LNCaP clone FGC (cell line): ENCODE measurements at regions not wholly inside any gene's neighbourhood (a gene's known extent, or its start where the extent isn't known, plus 50 kb on each side); places are given as distances from the start of the nearest gene placed in this dataset.

Source experiments
- DNase-seq: peaks from one replicate; pipeline ENCODE4 v3.0.0-alpha.2; 2011; ENCODE audit warnings: low read depth
- H3K4me3 ChIP-seq: 2 replicates; pipeline ENCODE4 v1.5.1; 2011; ENCODE audit warnings: mild to moderate bottlenecking, low read depth, low read length, control low read depth
- TF ChIP-seq, protein P1 (sequence below): IDR thresholded peaks from 2 replicates; pipeline ENCODE4 v1.5.1; 2012; ENCODE audit warnings: mild to moderate bottlenecking; ENCODE audit not compliant: control insufficient read depth, insufficient read depth; ENCODE audit errors: extremely low read depth

DNA sequence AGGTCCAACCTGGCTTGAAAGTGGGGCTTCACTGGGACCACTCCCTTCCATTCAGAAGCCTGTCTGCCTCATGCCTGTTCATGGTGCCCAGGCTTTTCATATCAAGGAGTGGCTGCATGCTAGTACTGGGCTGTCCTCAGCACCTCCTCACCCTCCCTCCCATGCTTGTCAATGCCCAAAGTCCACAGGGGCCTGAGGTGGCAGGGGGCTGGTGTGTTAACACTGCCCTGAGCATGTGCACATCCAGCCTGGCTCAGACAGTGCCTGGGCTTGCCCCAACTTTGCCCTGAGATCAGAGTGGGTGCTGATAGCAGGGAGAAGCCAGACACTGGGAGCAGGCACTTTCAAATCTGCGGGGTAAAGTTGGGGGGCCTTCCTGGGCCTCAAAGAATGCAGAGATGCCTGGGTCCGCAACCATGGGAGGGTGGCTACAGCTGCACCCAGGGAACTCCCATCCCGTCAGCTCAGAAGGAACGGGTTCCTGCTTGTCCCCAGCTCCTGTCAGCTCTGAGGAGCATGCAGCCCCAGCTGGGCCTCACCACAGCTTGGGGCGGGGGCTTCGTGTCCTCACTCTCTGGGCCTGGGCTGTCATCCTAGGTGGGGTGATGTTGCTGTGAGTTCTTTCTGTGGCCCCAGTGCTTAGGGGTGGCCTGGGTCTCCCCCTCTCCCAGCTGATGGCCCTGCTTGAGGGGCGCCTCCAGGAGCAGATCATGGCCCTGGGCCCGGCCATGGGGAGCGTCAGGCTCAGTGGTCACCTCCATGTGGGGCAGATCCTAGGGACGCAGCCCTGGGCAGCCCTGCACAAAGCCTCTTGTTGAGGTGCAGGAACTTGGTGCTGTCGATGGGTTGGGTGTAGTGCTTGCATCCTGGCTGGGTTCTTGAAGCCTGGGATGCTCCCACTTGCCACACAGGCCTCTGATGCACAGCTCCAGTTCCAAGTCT lies 830.6 kb upstream of the SLITRK5 start:
- H3K4me3 ChIP-seq: no peak overlapping the region
- DNase-seq: no peak
- TF ChIP-seq, protein P1, sequence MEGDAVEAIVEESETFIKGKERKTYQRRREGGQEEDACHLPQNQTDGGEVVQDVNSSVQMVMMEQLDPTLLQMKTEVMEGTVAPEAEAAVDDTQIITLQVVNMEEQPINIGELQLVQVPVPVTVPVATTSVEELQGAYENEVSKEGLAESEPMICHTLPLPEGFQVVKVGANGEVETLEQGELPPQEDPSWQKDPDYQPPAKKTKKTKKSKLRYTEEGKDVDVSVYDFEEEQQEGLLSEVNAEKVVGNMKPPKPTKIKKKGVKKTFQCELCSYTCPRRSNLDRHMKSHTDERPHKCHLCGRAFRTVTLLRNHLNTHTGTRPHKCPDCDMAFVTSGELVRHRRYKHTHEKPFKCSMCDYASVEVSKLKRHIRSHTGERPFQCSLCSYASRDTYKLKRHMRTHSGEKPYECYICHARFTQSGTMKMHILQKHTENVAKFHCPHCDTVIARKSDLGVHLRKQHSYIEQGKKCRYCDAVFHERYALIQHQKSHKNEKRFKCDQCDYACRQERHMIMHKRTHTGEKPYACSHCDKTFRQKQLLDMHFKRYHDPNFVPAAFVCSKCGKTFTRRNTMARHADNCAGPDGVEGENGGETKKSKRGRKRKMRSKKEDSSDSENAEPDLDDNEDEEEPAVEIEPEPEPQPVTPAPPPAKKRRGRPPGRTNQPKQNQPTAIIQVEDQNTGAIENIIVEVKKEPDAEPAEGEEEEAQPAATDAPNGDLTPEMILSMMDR: no peak

DNA sequence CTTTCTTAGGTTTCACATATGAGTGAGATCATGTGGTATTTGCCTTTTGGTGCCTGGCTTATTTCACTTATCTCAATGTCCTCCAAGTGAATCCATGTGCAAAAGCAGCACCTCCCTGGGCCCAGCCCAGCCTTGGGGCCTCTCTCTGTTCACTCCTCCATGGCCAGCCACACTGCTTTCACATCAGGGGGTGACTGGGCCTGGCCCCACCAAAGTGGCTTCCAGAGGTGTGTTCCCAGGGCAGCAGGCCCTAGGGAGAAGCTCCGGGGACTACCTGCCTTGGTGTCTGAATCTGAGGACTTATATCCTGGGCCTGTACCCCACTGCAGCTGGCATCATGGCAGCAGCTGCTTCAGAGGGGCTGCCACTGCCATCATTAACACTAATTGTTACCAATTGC lies 829.9 kb upstream of the SLITRK5 start:
- H3K4me3 ChIP-seq: no peak overlapping the region
- DNase-seq: no peak
- TF ChIP-seq, protein P1: no peak

DNA sequence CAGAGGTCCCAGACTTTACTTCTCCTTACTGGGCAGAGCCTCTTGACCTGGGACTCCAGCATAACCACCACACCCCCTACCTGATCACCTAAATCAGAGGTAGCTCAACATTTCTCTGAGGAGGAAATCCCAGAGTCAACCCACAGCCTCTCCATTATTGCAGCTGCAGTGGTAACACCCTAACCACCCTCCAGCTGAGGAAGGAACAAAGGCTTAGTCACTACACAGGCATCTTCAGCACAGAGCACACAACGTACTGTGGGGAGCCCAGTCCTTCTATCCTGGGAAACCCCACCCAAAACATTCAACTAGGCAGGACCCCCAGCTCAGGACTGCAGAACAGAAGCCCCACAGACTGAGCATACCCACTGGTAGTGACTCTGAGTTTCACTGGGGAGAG lies 824.7 kb upstream of the SLITRK5 start:
- TF ChIP-seq, protein P1: no peak
- no peak for DNase-seq
- no peak overlapping the region for H3K4me3 ChIP-seq

DNA sequence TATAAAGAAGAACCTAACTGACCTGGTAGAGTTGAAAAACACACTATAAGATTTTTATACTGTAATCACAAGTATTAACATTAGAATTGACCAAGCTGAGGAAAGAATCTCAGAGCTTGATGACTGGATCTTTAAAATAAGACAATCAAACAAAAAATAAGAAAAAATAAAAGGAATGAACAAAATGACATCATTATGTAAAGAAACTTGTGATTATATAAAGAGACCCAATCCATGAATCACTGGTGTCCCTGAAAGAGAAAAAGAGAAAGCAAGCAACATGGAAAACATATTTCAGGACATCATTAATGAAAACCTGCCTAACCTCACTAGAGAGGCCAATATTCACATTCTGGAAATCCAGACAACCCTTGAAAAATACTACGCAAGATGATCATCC lies 822.5 kb upstream of the SLITRK5 start:
- TF ChIP-seq, protein P1: no peak
- no peak for DNase-seq

DNA sequence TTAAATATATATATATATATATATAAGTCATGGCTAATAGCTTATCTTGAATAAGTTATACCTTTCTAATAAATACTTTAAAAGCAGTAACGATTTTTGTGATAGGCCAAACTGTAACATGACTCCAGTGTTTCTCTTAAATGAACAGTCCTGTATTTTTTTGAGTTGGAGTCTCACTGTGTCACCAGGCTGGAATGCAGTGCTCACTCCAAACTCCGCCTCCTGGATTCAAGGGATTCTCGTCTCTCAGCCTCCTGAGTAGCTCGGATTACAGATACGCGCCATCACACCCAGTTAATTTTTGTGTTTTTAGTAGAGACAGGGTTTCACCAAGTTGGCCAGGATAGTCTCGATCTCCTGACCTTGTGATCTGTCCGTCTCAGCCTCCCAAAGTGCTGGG lies 814.2 kb upstream of the SLITRK5 start:
- no peak overlapping the region for H3K4me3 ChIP-seq
- TF ChIP-seq, protein P1: no peak
- no peak for DNase-seq

More for the DNA sequence above, 822.5 kb upstream of the SLITRK5 start:
- H3K4me3 ChIP-seq: no peak overlapping the region

DNA sequence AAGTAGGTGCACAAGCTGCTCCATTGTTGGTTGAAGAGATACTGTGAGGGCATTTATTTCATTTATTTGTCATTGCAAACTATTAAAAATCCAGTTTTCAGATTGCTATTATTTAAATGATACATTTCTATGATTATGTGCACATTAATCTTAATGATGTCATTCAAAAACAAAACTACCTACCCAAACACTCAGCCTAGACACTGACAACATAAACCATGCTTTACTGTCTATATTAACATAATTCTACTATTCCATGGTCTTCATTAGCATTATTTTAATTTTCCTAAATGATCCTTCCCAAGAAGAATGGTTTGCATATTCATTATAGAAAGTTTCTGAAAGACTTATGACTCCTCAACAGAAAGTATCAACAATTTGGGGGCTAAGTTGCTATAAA lies 813.0 kb upstream of the SLITRK5 start:
- H3K4me3 ChIP-seq: no peak overlapping the region
- DNase-seq: no peak
- TF ChIP-seq, protein P1: no peak
